SHP77 treated with DMSO at 0.1 percent for 48 hours (cell line): ENCODE measurements at regions not wholly inside any gene's neighbourhood (a gene's known extent, or its start where the extent isn't known, plus 50 kb on each side); places are given as distances from the start of the nearest gene placed in this dataset.
"Not testable (repeated sequence)": the region's sequence is repeated elsewhere in the genome, so short reads cannot be mapped to it uniquely, and the experiment has no call there.

Experiments used
- DNase-seq: peaks from one replicate; lab custom pipeline; 2025; lab: John Stamatoyannopoulos, UW

DNA sequence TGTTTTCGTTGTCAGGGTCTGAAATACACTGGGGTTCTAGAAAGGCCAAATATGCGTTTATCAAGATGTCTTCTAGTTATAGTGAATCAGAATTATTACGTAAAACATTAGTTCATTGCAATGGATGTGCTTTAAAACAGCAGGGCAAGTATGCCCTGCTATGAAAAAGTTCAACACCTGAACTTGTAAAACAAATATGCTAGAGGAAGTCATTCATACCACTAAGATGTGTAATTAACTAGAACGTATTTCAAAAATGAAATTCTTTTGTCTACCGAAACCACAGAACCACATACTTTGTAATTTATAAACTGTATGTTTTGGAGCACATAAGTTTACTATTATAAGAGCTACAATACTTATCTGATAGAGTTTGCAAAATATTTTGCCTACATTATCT is 266.2 kb downstream of the KCTD12 start:
- no peak for DNase-seq

DNA sequence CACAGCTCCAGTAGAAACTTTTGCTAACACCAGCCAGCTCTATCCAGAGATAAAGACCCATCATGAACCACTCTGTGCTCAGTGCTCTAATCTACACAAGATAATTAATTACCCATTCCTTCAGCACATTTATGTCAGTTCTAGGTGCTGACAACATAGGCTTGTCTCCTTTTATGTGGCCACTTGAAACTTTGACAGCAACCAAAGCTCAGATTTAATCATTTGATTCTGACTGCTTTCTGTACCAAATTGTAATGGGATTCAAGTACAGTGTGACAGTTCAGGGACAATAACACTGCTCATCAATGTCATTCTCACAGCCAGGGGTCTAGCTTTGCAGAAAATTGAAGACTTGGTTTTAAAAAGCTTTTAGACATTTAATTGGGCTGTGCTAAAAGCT is 266.6 kb downstream of the KCTD12 start:
- no peak for DNase-seq

DNA sequence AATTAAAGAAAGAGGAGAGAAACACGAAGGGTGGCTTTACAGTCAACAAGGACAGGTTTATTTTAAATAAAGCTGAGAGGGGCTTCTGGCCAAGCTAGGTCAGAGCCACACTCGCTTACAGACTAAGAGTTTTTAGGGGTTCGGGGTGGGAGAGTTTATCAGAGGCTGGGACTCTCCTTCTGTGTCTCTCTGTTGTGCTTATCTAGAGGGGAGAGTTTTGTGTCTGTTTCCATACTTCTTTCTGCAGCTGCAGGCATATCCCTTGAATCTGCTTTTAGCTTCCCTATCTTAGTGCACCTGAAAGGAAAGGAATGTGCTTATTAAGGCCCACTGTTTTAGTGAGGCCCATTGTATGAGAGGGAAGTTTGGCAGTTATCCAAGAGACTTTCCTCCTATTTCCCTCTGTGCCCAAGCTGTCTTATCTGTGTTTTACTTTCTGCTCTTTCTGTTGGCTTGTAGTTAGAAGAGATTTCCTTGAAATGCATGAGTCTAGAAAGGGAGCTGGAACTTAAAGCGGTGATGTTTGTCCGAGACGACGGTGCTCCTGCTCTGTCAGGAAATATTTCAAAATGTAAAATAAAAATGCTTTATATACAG is 275.3 kb downstream of the KCTD12 start:
- no peak for DNase-seq

DNA sequence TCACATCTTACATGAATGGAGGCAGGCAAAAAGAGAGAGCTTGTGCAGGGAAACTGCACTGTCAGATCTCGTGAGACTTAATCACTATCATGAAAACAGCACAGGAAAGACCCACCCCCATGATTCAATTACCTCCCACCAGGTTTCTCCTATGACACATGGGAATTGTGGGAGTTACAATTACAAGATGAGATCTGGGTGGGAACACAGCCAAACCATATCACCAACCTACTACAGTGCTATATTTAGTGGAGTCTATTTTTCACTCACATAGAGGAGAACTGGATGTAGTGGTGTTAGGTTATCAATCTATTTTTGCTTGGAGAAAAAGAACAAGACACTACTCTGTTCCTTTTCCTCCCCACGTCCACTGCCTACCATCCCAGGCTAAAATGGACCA is 276.6 kb downstream of the KCTD12 start:
- no peak for DNase-seq

DNA sequence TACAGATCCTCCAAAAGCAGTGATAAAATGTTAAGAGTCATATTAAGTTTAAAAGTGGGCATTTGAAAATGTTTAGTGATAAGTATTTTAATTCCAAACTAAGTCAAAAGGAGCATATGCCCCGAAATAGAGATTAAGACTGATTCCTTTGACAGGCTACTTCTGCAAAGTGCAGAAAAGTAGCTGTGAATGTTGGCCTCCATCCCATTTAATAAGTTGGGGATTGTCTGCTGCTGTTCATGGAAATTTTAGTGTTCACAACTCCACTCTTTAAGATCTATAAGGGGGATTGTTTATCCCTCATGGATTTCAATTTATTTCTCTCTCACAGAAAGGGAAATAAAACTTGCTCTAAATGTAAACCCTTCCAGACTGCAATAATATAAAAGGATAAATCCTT is 278.3 kb downstream of the KCTD12 start:
- DNase-seq, result no peak

DNA sequence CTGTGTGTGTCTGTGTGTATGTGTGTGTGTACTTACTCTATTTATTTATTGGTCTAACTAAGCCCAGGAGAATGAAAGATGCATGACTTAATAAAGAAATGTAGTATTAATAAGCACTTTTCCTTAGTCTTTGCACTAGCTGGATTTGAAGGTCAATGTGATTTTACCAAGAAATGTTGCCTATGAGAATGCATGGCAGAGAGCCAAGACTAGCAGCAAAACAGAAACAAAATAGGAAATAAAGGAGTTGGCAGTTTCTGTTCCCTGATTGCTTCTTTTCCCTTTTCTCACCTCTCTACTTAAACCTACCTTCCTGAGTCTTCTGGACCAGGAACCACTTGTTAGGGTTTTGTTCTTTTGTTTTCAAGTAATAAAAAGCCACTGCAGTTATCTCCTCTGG is 286.1 kb downstream of the KCTD12 start:
- DNase-seq, result no peak

DNA sequence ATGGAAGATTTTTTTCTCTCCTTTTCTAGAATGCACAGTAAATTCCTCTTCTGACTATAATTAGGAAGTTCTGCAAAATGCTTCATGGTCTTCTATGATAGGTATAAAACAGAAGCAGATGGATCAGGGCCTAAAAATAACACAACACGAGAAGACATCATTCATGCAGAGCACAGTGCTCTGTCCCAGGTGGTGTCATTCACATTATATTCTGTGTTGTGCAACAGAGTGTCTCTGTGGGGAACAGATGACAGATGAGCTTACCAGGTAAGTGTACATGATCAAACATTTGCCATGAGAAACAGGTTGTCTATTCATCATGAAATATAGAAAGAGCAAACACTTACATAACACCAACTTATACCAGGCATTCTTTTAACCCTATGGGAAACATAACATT is 288.3 kb downstream of the KCTD12 start:
- peak; percentile 87 for DNase-seq

DNA sequence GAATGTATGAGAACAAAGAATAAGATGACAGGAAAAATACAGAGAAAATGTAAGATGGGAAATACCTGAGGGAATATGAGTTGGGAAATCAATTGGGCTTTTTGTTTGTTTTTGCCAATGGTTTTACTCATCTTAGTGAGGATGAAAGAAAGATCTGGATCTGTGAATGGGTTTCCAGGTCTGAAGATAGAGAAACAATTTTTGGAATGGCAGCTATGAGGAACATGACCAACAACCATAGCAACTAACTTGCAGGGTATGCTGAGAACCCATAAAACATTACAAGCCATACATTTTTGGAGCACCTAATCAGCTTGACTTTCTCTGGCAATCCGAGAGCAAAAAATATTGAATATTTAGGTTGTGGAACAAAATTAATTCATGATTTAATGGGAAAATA is 290.0 kb downstream of the KCTD12 start:
- DNase-seq, result no peak

DNA sequence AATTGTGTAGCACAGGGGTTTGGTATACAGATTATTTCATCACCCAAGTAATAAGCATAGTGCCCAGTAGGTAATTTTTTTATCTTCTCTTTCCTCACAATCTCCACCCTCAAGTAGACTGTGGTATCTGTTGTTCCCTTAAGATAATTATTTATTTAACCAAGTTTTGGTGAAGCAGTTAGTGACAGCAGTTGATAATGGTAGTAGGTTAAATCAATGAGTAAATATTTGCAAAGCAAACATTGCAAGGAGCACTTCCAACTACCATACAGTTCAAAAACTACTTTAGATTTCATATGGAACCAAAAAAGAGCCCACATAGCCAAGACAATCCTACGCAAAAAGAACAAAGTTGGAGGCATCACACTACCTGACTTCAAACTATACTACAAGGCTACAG is 291.8 kb downstream of the KCTD12 start:
- DNase-seq, result no peak

DNA sequence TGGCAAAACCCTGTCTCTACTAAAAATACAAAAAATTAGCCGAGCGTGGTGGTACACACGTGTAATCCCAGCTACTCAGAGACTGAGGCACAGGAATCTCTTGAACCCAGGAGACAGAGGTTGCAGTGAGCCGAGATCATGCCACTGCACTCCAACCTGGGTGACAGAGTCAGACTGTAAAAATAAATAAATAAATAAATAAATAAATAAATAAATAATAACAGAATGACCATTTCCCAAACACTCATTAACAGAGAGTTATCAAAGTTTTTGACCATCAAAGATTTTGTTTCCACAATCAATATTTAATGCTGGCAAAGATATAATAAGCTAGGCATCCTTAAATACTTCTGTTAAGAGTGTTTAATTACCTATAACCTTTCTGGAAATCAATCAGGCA is 299.4 kb downstream of the KCTD12 start:
- no peak for DNase-seq

DNA sequence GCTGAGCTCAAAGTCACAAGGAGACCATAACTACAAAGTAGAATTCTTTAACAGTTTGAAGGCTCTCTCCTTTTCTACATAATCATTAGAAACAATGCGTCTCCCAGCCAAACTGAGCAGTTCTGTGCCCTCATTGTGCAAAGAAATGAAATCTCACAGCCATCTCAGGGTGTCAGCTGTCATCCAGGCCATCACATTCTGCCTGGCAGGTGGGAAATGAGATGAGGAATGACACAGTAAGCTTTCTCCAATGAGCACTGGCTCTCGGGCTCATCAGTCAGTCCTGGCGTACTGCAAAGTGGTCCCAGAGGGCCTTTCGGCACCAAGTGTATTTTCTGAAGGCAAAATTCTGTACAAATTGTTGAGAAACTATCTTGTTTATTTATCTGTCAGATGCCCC is 306.5 kb downstream of the KCTD12 start:
- DNase-seq, result no peak

DNA sequence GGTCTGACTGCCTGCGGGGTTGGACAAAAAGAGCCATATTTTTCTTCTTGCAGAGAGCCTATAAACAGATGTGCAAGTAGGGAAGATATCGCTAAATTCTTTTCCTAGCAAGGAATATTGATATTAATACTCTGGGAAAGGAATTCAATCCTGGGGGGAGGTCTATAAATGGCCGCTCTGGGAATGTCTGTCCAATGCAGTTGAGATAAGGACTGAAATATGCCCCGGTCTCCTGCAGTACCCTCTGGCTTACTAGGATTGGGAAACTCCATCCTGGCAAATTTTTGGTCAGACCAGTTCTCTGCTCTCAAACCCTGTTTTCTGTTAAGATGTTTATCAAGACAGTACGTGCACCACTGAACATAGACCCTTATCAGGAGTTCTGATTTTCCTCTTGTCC is 310.6 kb downstream of the KCTD12 start:
- not testable (repeated sequence) for DNase-seq

DNA sequence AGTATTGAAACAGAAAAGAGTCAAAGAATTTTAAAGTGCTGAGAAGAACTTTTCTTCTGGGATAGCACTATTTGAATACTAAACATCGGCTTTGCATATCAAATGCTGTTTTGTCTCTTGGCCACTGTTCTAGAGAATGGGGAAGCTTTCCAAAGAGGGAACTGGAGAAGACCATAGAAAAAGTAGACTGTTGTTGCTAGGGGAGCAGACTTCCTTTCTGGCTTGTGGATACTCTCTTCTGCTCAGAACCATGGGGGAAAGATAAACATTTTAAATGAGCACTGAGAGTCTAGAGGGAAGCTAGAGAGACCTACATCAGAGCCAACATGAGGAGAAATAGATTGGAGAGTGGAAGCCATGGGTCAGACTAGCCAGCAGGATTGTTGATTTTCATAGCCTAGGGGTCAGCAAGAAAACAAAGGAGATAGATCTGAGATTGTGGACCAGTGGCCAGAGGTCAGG is 315.7 kb downstream of the KCTD12 start:
- DNase-seq, result no peak

DNA sequence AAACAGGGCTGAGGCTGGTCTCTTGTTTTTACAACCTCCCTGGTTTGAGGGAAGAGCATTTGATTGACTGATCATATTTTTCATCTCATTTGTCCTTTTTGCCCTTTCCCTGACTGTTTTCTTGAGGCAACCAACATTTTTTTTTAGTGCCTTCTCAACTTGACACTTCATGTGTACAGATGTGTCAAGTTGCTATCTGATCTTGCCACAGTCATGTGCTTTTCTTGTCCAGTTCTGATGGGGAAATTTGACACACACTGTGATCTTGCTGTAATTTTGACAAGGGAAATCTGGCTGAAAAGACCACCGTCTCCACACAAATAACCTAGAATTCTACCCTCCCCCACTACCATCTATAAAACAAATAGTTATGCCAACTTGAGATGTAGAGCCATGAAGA is 329.6 kb downstream of the KCTD12 start:
- DNase-seq, result no peak

DNA sequence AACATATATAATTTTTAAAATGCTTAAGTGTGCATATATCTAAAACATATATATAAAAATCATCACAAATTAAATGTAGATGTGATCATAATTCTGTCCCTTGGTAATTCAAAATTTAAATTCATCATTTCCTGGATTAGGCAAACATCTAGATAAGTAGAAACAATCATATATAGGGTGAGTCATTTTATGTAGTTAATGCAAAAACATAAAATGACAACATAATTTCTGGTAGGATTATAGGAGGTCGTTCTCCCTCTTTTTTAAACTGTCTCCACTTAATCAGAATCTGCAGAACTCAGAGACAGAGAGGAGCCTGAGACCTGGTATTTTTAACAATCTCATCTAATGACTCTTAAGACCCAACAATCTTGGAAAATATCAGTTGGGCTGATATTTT is 333.4 kb downstream of the KCTD12 start:
- no peak for DNase-seq

DNA sequence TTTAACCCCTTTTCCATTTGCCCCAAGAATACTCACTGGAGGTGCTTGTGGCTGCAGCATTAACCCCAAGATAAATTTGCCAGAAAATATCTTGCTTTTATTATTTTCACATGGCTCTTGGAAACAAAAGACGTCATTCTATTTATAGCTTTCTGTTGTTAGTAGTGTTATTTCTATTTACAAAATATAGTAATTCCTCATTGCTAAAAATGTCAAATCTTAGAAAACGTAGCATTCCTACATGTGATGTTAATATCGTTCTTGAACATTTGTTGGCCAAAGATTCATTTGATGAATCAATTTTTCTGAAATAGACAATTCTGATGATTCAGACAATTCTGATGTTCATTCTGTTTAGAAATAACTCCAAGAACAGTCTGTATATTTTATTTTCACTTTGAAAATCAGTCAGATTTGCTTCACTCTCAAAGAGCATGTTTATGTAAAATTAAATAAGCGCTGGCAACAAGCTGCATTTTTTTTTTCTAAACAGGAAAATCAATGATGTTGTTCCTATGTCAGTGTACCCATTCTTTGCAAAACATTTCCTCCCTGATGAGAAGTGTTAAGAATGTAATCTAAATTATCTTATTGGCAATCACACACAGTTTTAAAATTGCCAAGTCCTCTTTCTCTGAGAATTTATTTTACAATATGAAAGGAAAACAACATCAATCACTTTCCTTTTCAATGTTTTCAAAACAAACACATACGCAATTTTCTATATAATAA is 334.0 kb downstream of the KCTD12 start:
- DNase-seq, result no peak

DNA sequence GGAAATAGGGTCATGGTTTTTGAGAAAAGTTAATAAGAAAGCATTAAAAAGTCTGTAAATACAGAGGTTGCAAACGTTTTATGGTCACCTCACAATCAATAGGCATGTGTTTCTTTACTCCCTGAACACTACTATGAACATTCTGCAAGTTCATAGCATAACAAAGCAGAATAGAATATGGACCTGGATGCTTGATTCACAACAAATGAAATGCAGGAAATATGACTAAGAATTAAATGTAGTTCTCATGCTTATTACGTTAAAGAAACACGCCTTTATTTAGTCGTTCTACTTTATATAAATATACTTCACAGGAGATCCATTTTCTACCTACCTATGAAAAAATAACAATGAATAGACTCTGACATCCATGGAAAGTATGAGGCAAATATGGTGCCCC is 344.0 kb downstream of the KCTD12 start:
- no peak for DNase-seq

DNA sequence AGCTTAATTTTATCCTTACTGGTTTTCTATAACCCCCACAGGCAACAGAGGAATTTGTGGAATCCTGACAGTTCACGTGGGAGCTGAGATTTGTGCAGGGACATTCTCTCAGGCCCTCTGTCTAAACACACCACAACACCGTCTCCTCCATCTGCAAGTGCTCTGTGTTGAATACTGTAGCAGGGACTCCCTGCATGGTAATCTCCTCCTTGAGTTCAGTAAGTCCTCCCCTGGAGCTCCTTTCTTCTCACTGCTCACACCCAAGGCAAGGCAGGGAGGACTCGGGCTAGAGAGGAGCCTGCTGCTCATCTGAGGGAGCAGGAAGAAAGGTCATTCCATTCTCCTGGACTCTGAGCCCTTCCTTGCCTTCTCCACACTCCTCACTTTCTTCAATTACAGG is 348.2 kb downstream of the KCTD12 start:
- DNase-seq, result no peak

DNA sequence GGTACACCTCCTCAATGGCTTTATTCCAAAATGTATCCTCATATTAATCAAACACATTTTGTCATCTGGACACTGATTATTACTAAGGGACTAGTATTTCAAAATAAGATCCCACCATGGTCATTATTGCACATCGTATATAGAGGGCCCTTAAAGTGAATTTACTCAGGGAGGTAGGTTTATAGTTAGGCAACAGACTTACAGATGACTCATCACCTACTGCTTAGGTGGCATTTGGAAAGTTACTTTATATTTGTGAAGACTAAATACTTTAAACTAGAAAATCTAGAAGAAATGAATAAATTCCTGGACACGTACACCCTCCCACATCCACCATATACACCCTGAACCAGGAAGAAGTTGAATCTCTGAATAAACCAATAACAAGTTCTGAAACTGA is 353.0 kb downstream of the KCTD12 start:
- DNase-seq, result no peak

DNA sequence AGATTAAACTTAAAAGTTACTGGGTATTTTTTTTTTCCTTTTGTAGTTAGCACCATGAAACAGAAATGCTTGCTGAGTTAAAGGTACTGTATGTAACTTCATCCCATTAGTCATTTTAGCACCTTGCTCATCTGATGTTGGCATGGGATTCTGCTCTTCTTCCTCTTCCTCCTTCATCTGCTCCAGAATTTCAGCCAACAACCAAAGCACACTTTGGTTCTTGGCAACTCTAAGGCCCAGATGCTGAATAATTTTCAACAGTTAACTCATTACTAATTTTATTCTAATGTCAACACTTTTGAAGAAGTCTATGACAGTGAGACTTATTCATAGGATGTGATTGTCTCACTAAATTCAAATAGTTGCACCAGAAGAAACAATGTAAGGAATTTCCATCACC is 359.2 kb downstream of the KCTD12 start:
- DNase-seq, result no peak

DNA sequence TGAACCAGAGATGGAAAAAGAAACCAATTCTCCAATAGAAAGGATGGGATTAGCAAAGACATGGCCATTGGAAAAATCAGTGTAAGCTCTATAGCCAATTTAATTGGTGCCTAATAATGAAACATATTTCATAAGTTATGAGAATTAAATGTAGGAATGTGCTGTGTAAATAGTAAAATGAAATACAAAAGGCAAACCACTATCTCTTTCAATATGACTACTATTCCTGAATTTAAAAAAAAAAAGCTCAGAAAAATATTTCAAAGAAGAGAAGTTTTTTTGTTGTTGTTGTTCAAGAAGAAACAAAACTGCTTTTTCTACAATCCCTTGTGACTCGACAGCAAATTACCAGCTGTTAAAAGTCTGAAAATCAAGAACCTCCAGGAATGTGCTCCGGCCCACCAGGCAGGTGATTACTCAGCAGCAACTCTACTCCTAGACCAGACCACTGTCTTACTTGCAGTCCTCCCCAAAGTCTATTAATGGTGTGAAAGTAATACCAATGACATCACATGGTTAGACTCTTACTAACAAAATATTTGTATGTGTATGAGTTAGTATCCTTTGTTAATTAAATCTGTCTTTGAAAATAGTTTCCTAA is 362.4 kb downstream of the KCTD12 start:
- no peak for DNase-seq

DNA sequence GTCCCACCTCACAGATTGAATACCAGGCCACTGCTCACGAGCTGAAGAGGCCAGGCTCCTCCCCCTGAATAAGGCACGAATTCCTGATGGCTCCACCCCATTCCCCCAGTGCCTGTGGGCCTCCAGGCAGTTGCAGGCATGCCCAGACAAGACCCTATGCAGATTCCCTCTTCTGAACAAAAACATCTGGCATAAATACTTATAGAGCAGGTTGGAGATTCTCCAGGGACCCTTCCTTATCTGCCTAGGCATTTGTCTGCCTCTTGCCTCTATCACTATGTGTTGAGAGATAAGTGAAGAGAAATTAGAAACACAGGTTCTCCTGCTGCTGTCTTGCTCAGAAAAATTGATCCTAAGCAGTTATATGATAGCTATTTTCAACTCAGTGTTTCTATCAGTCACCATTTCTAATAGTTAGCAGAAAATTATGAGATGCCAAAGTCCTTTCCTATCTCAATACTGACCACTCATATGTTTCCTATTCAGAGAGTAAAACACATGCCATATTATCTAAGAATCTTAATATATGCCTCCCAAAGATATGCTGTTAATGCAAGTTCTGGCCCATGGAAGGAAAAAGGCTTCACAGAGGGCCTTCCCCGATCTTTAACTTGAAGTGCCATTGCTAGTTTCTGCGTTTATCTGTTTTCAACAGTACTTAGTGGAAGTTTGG is 364.0 kb downstream of the KCTD12 start:
- no peak for DNase-seq

DNA sequence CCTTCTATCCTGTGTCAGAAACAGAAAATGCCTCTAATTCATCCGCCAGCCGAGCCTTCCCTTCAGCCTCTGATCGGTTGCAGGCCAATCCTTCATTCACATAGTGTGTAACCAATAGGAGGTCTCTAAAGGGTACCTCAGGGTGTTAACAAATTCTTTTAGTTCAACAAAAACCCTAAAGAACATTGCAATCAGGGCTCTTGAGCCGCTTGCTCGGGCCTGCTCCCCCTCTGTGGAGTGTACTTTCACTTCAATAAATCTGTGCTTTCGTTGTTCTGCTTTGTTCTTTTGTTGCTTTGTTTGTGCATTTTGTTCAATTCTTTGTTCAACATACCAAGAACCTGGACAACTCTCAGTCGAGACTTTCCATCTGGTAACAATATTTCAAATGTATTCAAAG is 366.5 kb downstream of the KCTD12 start:
- no peak for DNase-seq
